HEK293 (cell line): ENCODE measurements at regions not wholly inside any gene's neighbourhood (a gene's known extent, or its start where the extent isn't known, plus 50 kb on each side); places are given as distances from the start of the nearest gene placed in this dataset.

ENCODE experiments used
- CTCF ChIA-PET: fragments of 350-600 bp; formaldehyde crosslinking; extraction: SDS; loops from one replicate; lab custom pipeline; 2021; ENCODE audit warnings: antibody characterized with exemption; lab: Yijun Ruan, JAX
- POLR2A ChIA-PET: fragments of 300-600 bp; formaldehyde crosslinking; extraction: SDS; loops from one replicate; lab custom pipeline; 2020; ENCODE audit warnings: antibody characterized with exemption, inconsistent platforms; lab: Yijun Ruan, JAX
- H3K27ac ChIP-seq: fragments of 200-500 bp; sonication (Bioruptor generic); 2 replicates; pipeline ENCODE4 v1.5.1; 2014; ENCODE audit warnings: low read depth, low read length, control low read depth, inconsistent platforms; ENCODE audit errors: extremely low read depth
- H3K36me3 ChIP-seq, 2 experiments: fragments of 200-500 bp in 1 of 2; sonication (Bioruptor generic) in 1 of 2; 1 replicate in 1 of 2; 2 replicates in 1 of 2; pipeline ENCODE4 v1.5.1; 2014 to 2017; ENCODE audit warnings: inconsistent platforms in 2 of 2, low read length in 2 of 2; ENCODE audit not compliant: control insufficient read depth in 2 of 2, insufficient read depth in 1 of 2
- H3K4me1 ChIP-seq: fragments of 200-500 bp; sonication (Bioruptor generic); 2 replicates; pipeline ENCODE4 v1.5.1; 2014; ENCODE audit warnings: mild to moderate bottlenecking, low read length, inconsistent platforms; ENCODE audit not compliant: control insufficient read depth, insufficient read depth
- H3K4me3 ChIP-seq: 2 replicates; pipeline ENCODE4 v1.5.1; 2011; ENCODE audit warnings: low read depth, mild to moderate bottlenecking, control low read depth, low read length, moderate library complexity
- H3K9me3 ChIP-seq: fragments of 200-500 bp; sonication (Bioruptor generic); 2 replicates; pipeline ENCODE4 v1.5.1; 2014; ENCODE audit warnings: low read depth, low read length, inconsistent platforms; ENCODE audit not compliant: control insufficient read depth, insufficient read depth
- ELK4 ChIP-seq: IDR thresholded peaks from 2 replicates; pipeline ENCODE4 v1.6.1; 2011; ENCODE audit warnings: mild to moderate bottlenecking, low read depth, low read length, borderline replicate concordance
- GLI4 ChIP-seq: fragments of 450-650 bp; formaldehyde crosslinking; IDR thresholded peaks from 2 replicates; pipeline ENCODE4 v1.5.1; 2016; ENCODE audit warnings: missing biosample characterization, missing genetic modification characterization
- SALL2 ChIP-seq: fragments of 450-650 bp; formaldehyde crosslinking; IDR thresholded peaks from 2 replicates; pipeline ENCODE4 v1.5.0; 2017; ENCODE audit warnings: missing biosample characterization, mild to moderate bottlenecking, missing genetic modification characterization, borderline replicate concordance
- SP3 ChIP-seq: fragments of 450-650 bp; formaldehyde crosslinking; IDR thresholded peaks from 2 replicates; pipeline ENCODE4 v1.5.1; 2016; ENCODE audit warnings: missing biosample characterization, missing genetic modification characterization
- WT1 ChIP-seq: fragments of 450-650 bp; formaldehyde crosslinking; IDR thresholded peaks from 2 replicates; pipeline ENCODE4 v1.5.1; 2016; ENCODE audit warnings: missing biosample characterization, missing genetic modification characterization
- YY2 ChIP-seq: fragments of 450-650 bp; formaldehyde crosslinking; IDR thresholded peaks from 2 replicates; pipeline ENCODE4 v1.5.1; 2016; ENCODE audit warnings: missing biosample characterization, missing genetic modification characterization
- ZFP41 ChIP-seq: fragments of 450-650 bp; formaldehyde crosslinking; IDR thresholded peaks from 2 replicates; pipeline ENCODE4 v1.5.1; 2016; ENCODE audit warnings: missing biosample characterization, missing genetic modification characterization, borderline replicate concordance
- ZNF175 ChIP-seq: fragments of 450-650 bp; formaldehyde crosslinking; IDR thresholded peaks from 2 replicates; pipeline ENCODE4 v1.5.1; 2016; ENCODE audit warnings: missing biosample characterization, missing genetic modification characterization
- ZNF184 ChIP-seq: fragments of 450-650 bp; IDR thresholded peaks from 2 replicates; pipeline ENCODE4 v1.5.1; 2018; ENCODE audit warnings: missing biosample characterization, mild to moderate bottlenecking, missing genetic modification characterization
- ZNF211 ChIP-seq: fragments of 450-650 bp; formaldehyde crosslinking; IDR thresholded peaks from 2 replicates; pipeline ENCODE4 v1.5.1; 2016; ENCODE audit warnings: low read depth, missing biosample characterization, missing genetic modification characterization
- ZNF221 ChIP-seq: fragments of 450-650 bp; formaldehyde crosslinking; IDR thresholded peaks from 2 replicates; pipeline ENCODE4 v1.5.1; 2017; ENCODE audit warnings: missing biosample characterization, missing genetic modification characterization, borderline replicate concordance
- ZNF248 ChIP-seq: fragments of 450-650 bp; formaldehyde crosslinking; IDR thresholded peaks from 2 replicates; pipeline ENCODE4 v1.5.1; 2017; ENCODE audit warnings: missing biosample characterization, missing genetic modification characterization
- ZNF292 ChIP-seq: fragments of 450-650 bp; formaldehyde crosslinking; IDR thresholded peaks from 2 replicates; pipeline ENCODE4 v1.5.1; 2016; ENCODE audit warnings: low read depth, missing biosample characterization, missing genetic modification characterization, borderline replicate concordance
- ZNF394 ChIP-seq: fragments of 450-650 bp; formaldehyde crosslinking; IDR thresholded peaks from 2 replicates; pipeline ENCODE4 v1.5.1; 2016; ENCODE audit warnings: missing biosample characterization, missing genetic modification characterization, mild to moderate bottlenecking, moderate library complexity, borderline replicate concordance
- ZNF449 ChIP-seq: fragments of 450-650 bp; formaldehyde crosslinking; IDR thresholded peaks from 2 replicates; pipeline ENCODE4 v1.5.1; 2017; ENCODE audit warnings: missing biosample characterization, mild to moderate bottlenecking, missing genetic modification characterization, moderate library complexity
- ZNF488 ChIP-seq: fragments of 450-650 bp; formaldehyde crosslinking; IDR thresholded peaks from 2 replicates; pipeline ENCODE4 v1.5.1; 2016; ENCODE audit warnings: missing biosample characterization, missing genetic modification characterization
- ZNF513 ChIP-seq: fragments of 450-650 bp; IDR thresholded peaks from 2 replicates; pipeline ENCODE4 v1.5.1; 2018; ENCODE audit warnings: missing biosample characterization, missing genetic modification characterization
- ZNF585B ChIP-seq: fragments of 450-650 bp; formaldehyde crosslinking; IDR thresholded peaks from 2 replicates; pipeline ENCODE4 v1.5.1; 2016; ENCODE audit warnings: missing biosample characterization, missing genetic modification characterization
- ZNF621 ChIP-seq: fragments of 450-650 bp; formaldehyde crosslinking; IDR thresholded peaks from 2 replicates; pipeline ENCODE4 v1.5.1; 2017; ENCODE audit warnings: missing biosample characterization, missing genetic modification characterization
- ZNF626 ChIP-seq: fragments of 450-650 bp; sonication (Bioruptor Pico); formaldehyde crosslinking; IDR thresholded peaks from 2 replicates; pipeline ENCODE4 v1.5.1; 2018; ENCODE audit warnings: missing biosample characterization, missing genetic modification characterization, inconsistent platforms
- ZNF629 ChIP-seq: fragments of 450-650 bp; formaldehyde crosslinking; IDR thresholded peaks from 2 replicates; pipeline ENCODE4 v1.5.1; 2017; ENCODE audit warnings: missing biosample characterization, missing genetic modification characterization
- ZNF785 ChIP-seq: fragments of 450-650 bp; formaldehyde crosslinking; IDR thresholded peaks from 2 replicates; pipeline ENCODE4 v1.5.1; 2016; ENCODE audit warnings: missing biosample characterization, missing genetic modification characterization
- ZNF792 ChIP-seq: fragments of 450-650 bp; formaldehyde crosslinking; IDR thresholded peaks from 2 replicates; pipeline ENCODE4 v1.5.1; 2016; ENCODE audit warnings: missing biosample characterization, missing genetic modification characterization
- ZNF837 ChIP-seq: fragments of 450-650 bp; formaldehyde crosslinking; IDR thresholded peaks from 2 replicates; pipeline ENCODE4 v1.5.1; 2016; ENCODE audit warnings: missing biosample characterization, missing genetic modification characterization
- ZSCAN16 ChIP-seq: fragments of 450-650 bp; formaldehyde crosslinking; IDR thresholded peaks from 2 replicates; pipeline ENCODE4 v1.5.1; 2016; ENCODE audit warnings: missing biosample characterization, missing genetic modification characterization

- Histone ChIP-seq H3K4me1 (no peaks in the 10 kb centered on the region), H3K4me3 (no peak overlapping the region)
- TF ChIP-seq ZNF221, result no peak
- no peak for TF ChIP-seq ZNF175 (tag by site-specific recombination)
- no peak for TF ChIP-seq ZFP41 (tag by site-specific recombination)
- no peak for TF ChIP-seq GLI4
- TF ChIP-seq, all 188 proteins: peak for 0
- Histone ChIP-seq H3K36me3 (no peaks in the 10 kb centered on the region), H3K9me3 (no peaks in the 10 kb centered on the region), H3K27ac (no peak overlapping the region)
- POLR2A ChIA-PET, result no interaction called here
- CTCF ChIA-PET, result no interaction called here
Observed at GRCh38 chr4:61003301-61003700, 196.8 kb upstream of the ADGRL3 start.

GRCh38 chr4:61004651-61005170 is 195.4 kb upstream of the ADGRL3 start:
- Histone ChIP-seq H3K27ac (no peak overlapping the region), H3K4me1 (no peaks in the 10 kb centered on the region)
- TF ChIP-seq ZSCAN16 (no peak), GLI4 (no peak), WT1 (tag by site-specific recombination) (no peak), ZNF837 (tag by site-specific recombination) (no peak), ZNF792 (tag by site-specific recombination) (no peak), ZNF626 (tag by site-specific recombination) (no peak), YY2 (tag by site-specific recombination) (no peak), ZNF394 (tag by site-specific recombination) (no peak), ZNF211 (tag by site-specific recombination) (no peak), SP3 (tag by site-specific recombination) (no peak), ZNF449 (tag by site-specific recombination) (no peak), ZNF488 (tag by site-specific recombination) (no peak), ZNF292 (tag by site-specific recombination) (no peak), ZNF513 (tag by site-specific recombination) (no peak), ZNF629 (tag by site-specific recombination) (no peak), ZNF621 (tag by site-specific recombination) (no peak)
- TF ChIP-seq, all 188 proteins: peak for 0
- H3K9me3 ChIP-seq, result no peaks in the 10 kb centered on the region
- POLR2A ChIA-PET, result no interaction called here
- no peak overlapping the region for H3K4me3 ChIP-seq
- CTCF ChIA-PET, result interaction anchor here (0.6 to 0.7 kb wide), 2 partner anchors 13 to 28 kb away, joined by 3 read pairs; no protein-coding TSS in a partner anchor
- H3K36me3 ChIP-seq, result no peaks in the 10 kb centered on the region

- no peak overlapping the region for H3K27ac ChIP-seq
- CTCF ChIA-PET, result no interaction called here
- no peaks in the 10 kb centered on the region for H3K4me1 ChIP-seq
- POLR2A ChIA-PET, result no interaction called here
- no peak overlapping the region for H3K4me3 ChIP-seq
- no peaks in the 10 kb centered on the region for H3K36me3 ChIP-seq
- no peaks in the 10 kb centered on the region for H3K9me3 ChIP-seq
- TF ChIP-seq ZNF785 (tag by site-specific recombination) (no peak), ELK4 (no peak), ZNF585B (tag by site-specific recombination) (no peak), ZNF248 (tag by site-specific recombination) (no peak), SALL2 (no peak), ZNF184 (tag by site-specific recombination) (no peak)
Observed at GRCh38 chr4:61011051-61011450, 189.1 kb upstream of the ADGRL3 start.
